Erythroblast (primary cell): ENCODE measurements at regions not wholly inside any gene's neighbourhood (a gene's known extent, or its start where the extent isn't known, plus 50 kb on each side); places are given as distances from the start of the nearest gene placed in this dataset.

Experiments used
- GATA1 ChIP-seq: IDR thresholded peaks from 2 replicates; pipeline ENCODE4 v1.6.1; 2011; ENCODE audit warnings: low read depth, mild to moderate bottlenecking, control low read depth, low read length, moderate library complexity
- POLR2A ChIP-seq: IDR thresholded peaks from 2 replicates; pipeline ENCODE4 v1.6.1; 2011; ENCODE audit warnings: mild to moderate bottlenecking, low read length

- TF ChIP-seq POLR2A (no peak), GATA1 (no peak)
These were observed 253.7 kb downstream of the MYCN start for GRCh38 chr2:16194096-16194390.
